ENCODE measurements at regions not wholly inside any gene's neighbourhood (a gene's known extent, or its start where the extent isn't known, plus 50 kb on each side); places are given as distances from the start of the nearest gene placed in this dataset.

GRCh38 chr18:10343778-10344177 is 110.7 kb upstream of the APCDD1 start:
- FAIRE-seq (no peak), DNase-seq (ENCODE audit: low read depth) (no peak)
- no peak for TF ChIP-seq EZH2 (IDR thresholded peaks at IDR 0.05; ENCODE audit: insufficient read depth, low read length)
- Mint-ChIP-seq H3K27ac (ENCODE audit: unreplicated experiment) (no peak overlapping the region), H3K27me3 (ENCODE audit: low read depth, unreplicated experiment) (peaks cover 24% of the 10 kb centered on the region), H3K9me3 (ENCODE audit: unreplicated experiment) (peaks cover 16% of the 10 kb centered on the region), H3K4me1 (ENCODE audit: low read depth, unreplicated experiment) (no peaks in the 10 kb centered on the region), H3K36me3 (ENCODE audit: low read depth, unreplicated experiment) (no peaks in the 10 kb centered on the region), H3K4me3 (ENCODE audit: unreplicated experiment) (no peak overlapping the region)
- no peaks in the 10 kb centered on the region for H3K36me3 ChIP-seq (ENCODE audit: insufficient read depth, low read length)
- H2AFZ ChIP-seq (ENCODE audit: low read depth, low read length): no peak overlapping the region
- H3K4me2 ChIP-seq (ENCODE audit: low read length): no peak overlapping the region
- H3K9me3 ChIP-seq (ENCODE audit: insufficient read depth, low read depth, low read length): no peaks in the 10 kb centered on the region
- no peaks in the 10 kb centered on the region for H4K20me1 ChIP-seq (ENCODE audit: insufficient read depth, low read length)
- no peaks in the 10 kb centered on the region for H3K27me3 ChIP-seq (ENCODE audit: insufficient read depth, low read length)
- H3K27ac ChIP-seq (ENCODE audit: low read depth, low read length): no peak overlapping the region
- no peak overlapping the region for H3K9ac ChIP-seq (ENCODE audit: low read length)
- no peaks in the 10 kb centered on the region for H3K79me2 ChIP-seq (ENCODE audit: insufficient read depth, low read length)
- H3K4me1 ChIP-seq (ENCODE audit: insufficient read depth, low read length): no peaks in the 10 kb centered on the region
- no peak overlapping the region for H3K4me3 ChIP-seq (ENCODE audit: insufficient read depth, low read depth, low read length)

GRCh38 chr18:10346749-10347415 is 107.6 kb upstream of the APCDD1 start:
- Mint-ChIP-seq H3K27me3 (ENCODE audit: low read depth, unreplicated experiment) (peaks cover 14% of the 10 kb centered on the region), H3K36me3 (ENCODE audit: low read depth, unreplicated experiment) (no peaks in the 10 kb centered on the region), H3K4me1 (ENCODE audit: low read depth, unreplicated experiment) (peaks cover 3% of the 10 kb centered on the region), H3K4me3 (ENCODE audit: unreplicated experiment) (no peak overlapping the region), H3K9me3 (ENCODE audit: unreplicated experiment) (peaks cover 5% of the 10 kb centered on the region), H3K27ac (ENCODE audit: unreplicated experiment) (no peak overlapping the region)
- Histone ChIP-seq H3K36me3 (ENCODE audit: insufficient read depth, low read length) (no peaks in the 10 kb centered on the region), H3K4me3 (ENCODE audit: insufficient read depth, low read depth, low read length) (no peak overlapping the region), H3K79me2 (ENCODE audit: insufficient read depth, low read length) (no peaks in the 10 kb centered on the region), H2AFZ (ENCODE audit: low read depth, low read length) (no peak overlapping the region), H3K27me3 (ENCODE audit: insufficient read depth, low read length) (no peaks in the 10 kb centered on the region), H3K4me1 (ENCODE audit: insufficient read depth, low read length) (no peaks in the 10 kb centered on the region), H3K27ac (ENCODE audit: low read depth, low read length) (no peak overlapping the region), H3K9ac (ENCODE audit: low read length) (no peak overlapping the region), H3K4me2 (ENCODE audit: low read length) (no peak overlapping the region), H4K20me1 (ENCODE audit: insufficient read depth, low read length) (no peaks in the 10 kb centered on the region), H3K9me3 (ENCODE audit: insufficient read depth, low read depth, low read length) (no peaks in the 10 kb centered on the region)
- no peak for TF ChIP-seq EZH2 (IDR thresholded peaks at IDR 0.05; ENCODE audit: insufficient read depth, low read length)
- TF ChIP-seq, protein P1, sequence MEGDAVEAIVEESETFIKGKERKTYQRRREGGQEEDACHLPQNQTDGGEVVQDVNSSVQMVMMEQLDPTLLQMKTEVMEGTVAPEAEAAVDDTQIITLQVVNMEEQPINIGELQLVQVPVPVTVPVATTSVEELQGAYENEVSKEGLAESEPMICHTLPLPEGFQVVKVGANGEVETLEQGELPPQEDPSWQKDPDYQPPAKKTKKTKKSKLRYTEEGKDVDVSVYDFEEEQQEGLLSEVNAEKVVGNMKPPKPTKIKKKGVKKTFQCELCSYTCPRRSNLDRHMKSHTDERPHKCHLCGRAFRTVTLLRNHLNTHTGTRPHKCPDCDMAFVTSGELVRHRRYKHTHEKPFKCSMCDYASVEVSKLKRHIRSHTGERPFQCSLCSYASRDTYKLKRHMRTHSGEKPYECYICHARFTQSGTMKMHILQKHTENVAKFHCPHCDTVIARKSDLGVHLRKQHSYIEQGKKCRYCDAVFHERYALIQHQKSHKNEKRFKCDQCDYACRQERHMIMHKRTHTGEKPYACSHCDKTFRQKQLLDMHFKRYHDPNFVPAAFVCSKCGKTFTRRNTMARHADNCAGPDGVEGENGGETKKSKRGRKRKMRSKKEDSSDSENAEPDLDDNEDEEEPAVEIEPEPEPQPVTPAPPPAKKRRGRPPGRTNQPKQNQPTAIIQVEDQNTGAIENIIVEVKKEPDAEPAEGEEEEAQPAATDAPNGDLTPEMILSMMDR (IDR thresholded peaks at IDR 0.05; ENCODE audit: insufficient read depth, low read depth, low read length): no peak
- DNase-seq (ENCODE audit: low read depth): no peak
- FAIRE-seq: no peak

- Histone ChIP-seq H3K36me3 (ENCODE audit: insufficient read depth, low read length) (no peaks in the 10 kb centered on the region), H3K27ac (ENCODE audit: low read depth, low read length) (no peak overlapping the region), H3K9ac (ENCODE audit: low read length) (no peak overlapping the region), H3K9me3 (ENCODE audit: insufficient read depth, low read depth, low read length) (no peaks in the 10 kb centered on the region), H3K4me3 (ENCODE audit: insufficient read depth, low read depth, low read length) (no peak overlapping the region), H3K79me2 (ENCODE audit: insufficient read depth, low read length) (no peaks in the 10 kb centered on the region), H3K4me1 (ENCODE audit: insufficient read depth, low read length) (peaks cover 5% of the 10 kb centered on the region), H4K20me1 (ENCODE audit: insufficient read depth, low read length) (no peaks in the 10 kb centered on the region), H2AFZ (ENCODE audit: low read depth, low read length) (no peak overlapping the region), H3K4me2 (ENCODE audit: low read length) (no peak overlapping the region), H3K27me3 (ENCODE audit: insufficient read depth, low read length) (no peaks in the 10 kb centered on the region)
- peak; percentile 6 for DNase-seq (ENCODE audit: low read depth)
- Mint-ChIP-seq H3K9me3 (ENCODE audit: unreplicated experiment) (no peaks in the 10 kb centered on the region), H3K4me3 (ENCODE audit: unreplicated experiment) (no peak overlapping the region), H3K4me1 (ENCODE audit: low read depth, unreplicated experiment) (peaks cover 14% of the 10 kb centered on the region), H3K36me3 (ENCODE audit: low read depth, unreplicated experiment) (no peaks in the 10 kb centered on the region), H3K27ac (ENCODE audit: unreplicated experiment) (no peak overlapping the region), H3K27me3 (ENCODE audit: low read depth, unreplicated experiment) (peaks cover 2% of the 10 kb centered on the region)
- FAIRE-seq: no peak
- TF ChIP-seq, protein P1 (IDR thresholded peaks at IDR 0.05; ENCODE audit: insufficient read depth, low read depth, low read length): no peak
- TF ChIP-seq EZH2 (IDR thresholded peaks at IDR 0.05; ENCODE audit: insufficient read depth, low read length): no peak
Measured at GRCh38 chr18:10349561-10349960, 104.9 kb upstream of the APCDD1 start.

Measured in astrocyte (in vitro differentiated cells and primary cell).